ENCODE measurements at regions not wholly inside any gene's neighbourhood (a gene's known extent, or its start where the extent isn't known, plus 50 kb on each side); places are given as distances from the start of the nearest gene placed in this dataset.
A peak's percentile ranks its signal among the peaks of the same experiment; 100 is the strongest.
"Not testable (repeated sequence)": the region's sequence is repeated elsewhere in the genome, so short reads cannot be mapped to it uniquely, and the experiment has no call there.

DNA sequence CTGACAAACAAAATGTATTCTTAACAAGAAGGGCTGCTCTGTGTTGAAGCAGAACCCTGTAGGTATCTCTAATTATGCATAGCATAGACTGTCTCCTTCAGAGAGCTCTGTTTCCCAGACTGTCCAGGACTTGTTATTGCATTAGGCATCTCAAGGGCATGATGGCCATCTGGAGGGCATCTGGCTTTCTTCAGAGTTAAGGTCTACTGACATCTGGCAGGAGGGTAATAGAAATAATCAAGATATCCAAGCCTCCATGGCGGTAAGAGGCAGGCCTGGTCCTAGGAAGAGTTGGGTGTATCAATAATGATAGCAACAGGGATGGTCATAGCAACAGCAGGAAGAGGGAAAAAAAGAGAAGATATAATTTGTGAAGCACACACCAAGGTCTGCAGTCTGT, 161.2 kb downstream of the TTC8 start:
- DNase-seq (ENCODE audit: low read depth) = no peak

DNA sequence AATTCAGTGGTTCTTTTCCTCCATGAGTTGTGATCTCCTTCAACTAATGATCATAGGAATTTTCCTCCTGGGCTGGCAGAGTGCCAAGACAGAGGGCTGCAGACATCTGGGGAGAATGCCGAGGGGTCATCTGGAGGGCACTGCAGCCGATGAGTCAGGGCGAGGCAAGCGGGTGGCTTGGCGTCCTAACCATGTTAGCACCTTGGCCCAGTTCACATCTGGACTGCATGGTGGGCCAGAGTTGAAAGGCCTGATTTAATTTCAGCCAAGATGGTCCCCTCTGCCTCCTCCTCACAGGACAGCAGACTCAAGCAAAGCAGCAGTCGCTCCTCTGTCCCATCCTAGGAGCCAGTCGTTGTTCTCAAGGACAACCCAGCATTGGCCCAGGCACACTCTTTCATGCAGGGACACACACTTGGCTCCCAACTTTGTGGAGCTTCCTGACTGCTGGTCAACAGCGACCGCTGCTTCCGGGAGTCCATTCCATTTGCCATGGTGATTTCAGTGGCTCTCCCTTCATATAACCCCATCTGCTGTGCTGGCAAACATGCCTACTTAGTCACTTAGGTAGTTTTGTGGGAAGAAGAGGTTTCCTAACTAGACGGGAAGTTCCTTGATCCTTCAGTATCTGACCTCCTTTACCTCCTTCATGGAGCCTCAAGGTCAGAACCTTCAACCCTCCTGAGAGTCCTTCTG, 161.8 kb downstream of the TTC8 start:
- DNase-seq (ENCODE audit: low read depth) = no peak

DNA sequence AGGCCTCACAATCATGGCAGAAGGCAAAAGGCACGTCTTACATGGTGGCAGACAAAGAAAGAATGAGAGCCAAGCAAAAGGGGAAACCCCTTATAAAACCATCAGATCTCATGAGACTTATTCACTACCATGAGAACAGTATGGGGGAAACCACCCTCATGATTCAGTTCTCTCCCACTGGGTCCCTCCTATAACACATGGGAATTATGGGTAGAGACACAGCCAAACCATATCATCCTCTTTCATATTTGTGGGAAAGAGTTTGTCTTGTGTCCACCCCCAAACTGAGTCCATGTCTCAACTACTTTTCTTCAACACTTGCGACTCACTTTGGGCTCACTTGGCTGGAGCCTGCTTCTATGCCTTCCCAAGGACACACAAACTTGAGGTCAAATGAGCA, 162.5 kb downstream of the TTC8 start:
- DNase-seq (ENCODE audit: low read depth) = not testable (repeated sequence)

DNA sequence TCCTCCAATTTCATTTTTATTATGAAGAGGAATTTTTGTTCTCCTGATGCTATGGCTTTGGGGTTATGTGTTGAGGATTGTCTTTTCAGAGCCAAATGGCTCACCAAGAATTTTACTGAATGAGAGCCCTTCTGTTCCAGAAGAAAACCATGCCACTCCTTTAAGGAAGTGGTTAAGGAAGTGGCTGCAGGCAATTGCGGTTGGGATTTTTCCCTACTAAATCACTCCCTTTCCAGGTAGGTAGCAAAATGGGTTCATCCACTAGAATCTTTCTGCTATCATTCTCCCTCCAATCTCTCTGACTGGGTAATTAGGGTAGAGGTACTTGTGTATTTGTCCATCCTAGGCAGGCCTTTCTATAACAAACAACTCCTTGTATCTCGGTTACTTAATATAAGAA, 163.1 kb downstream of the TTC8 start:
- no peak for DNase-seq (ENCODE audit: low read depth)

DNA sequence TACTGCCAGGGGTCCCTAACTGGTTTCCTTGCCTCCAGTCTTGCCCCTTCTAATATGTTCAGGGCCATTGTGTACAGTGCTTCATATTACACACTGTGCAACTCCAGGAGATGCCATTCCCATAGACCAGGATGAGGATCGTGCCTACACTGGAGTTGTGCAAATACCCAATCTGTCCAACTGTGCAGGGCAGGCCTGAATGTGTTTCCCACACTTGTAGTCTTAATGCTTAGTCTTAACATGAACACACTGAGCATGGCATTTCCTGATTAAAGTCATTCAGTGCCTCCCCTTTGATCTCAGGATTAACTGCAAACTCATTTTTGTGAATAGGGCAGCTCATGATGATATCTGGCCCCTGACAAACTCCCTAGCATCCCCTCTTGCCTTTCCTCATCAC, 165.5 kb downstream of the TTC8 start:
- DNase-seq (ENCODE audit: low read depth) = no peak

DNA sequence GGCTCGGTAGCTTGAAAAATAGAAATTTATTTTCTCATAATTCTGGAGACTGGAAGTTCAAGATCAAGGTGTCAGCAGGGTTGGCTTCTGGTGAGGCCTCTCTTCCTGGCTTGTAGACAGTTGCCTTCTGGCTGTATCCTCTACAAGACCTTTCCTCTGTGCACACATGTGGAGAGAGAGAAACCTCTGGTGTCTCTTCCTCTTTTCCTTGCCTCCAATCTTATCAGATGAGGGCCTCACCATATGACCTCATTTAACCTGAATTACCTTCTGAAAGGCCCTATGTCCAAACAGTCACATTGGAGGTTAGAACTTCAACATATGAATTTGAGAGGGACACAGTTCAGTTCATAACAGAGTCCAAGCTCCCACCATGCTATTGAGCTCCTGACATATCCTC, 166.4 kb downstream of the TTC8 start:
- no peak for DNase-seq (ENCODE audit: low read depth)

DNA sequence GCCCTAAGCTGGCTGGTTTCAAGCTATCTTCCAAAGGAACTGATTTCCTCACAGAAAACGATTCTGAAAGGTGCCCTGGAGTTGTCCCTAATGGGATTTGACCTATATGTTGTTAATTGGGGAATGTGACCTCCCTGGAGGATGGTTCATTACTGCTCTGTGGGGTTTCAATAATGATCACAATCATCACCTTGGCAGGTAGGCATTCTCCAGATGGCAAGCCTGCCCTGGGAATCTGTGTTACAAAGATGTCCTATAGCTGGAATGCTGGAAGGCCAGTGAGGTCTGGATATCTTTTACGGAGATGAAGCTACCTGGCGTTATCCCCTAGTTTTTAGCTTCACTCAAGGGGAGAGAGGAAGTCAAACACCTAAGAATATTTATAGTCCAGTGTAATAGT, 167.6 kb downstream of the TTC8 start:
- DNase-seq (ENCODE audit: low read depth) = no peak

DNA sequence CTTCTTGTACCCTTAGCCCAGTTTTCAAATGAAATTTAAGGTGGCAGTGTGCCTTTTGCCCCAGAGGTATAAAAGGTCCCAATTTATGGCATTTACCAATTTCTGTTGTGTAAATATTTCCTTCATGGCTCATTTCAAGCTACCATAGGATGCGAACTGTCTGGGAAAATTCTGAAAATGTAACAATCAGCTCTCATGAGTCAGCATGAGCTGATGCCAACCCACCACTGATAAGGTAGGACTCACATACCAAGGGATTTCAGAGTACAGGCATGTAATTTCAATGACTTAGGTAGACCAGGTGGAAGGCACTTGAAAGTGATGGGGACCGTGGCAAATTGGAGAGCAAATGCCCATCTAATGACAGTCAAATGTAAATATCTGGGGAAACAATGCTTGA, 169.5 kb downstream of the TTC8 start:
- no peak for DNase-seq (ENCODE audit: low read depth)

DNA sequence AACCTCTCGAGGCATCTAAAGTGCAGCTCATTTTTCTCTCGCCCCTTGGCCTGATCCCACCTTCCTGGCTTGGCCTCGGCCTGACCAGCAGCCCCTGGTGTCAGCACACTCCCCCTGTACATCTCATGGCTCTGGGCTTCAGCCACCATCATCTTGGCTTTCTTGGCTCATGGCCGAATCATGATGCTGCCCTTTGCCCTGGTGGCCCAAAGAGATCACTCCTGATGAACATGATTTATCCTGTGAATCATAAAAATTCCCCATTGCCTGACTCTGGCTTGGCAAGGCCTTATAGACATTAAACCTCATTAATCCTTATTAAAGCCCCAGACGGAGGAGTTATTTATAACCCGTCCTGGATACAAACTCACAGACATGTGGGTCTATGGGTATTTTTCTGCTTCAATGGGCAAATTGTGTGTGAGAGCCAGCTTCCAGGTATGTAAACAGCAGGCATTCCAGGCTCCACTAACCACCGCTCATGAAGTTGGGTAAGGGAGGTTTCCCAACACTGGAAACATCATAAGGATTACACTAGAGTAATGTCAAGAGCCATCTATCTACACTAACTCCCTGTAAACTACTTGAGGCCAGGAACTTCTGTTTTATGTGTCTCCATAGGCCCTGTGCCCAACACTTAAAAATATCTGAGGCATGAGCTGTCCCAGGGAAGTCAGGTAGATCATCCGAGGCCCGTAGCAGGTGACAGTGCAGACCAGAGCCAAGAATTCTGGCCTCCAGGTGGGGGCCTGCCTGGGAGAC, 171.2 kb downstream of the TTC8 start:
- DNase-seq (ENCODE audit: low read depth) = peak; percentile 92

DNA sequence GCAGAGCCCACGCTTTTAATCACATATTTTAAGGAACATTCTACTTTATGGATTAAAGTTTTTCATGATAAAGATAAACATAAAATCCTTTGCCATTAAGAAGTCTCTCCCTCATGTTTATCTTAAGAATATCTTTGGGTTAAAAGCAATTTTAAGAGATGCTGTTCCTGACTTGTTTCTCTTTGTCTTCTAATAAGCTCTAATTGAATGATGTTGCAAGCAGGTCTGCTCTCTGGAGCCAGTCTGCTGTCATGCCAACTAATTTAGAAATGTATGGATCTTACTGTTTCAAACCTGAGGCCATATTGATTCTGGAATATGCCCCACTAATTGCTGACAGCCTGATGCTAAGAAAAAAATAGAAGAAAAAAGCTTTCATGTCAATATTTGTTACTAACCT, 173.6 kb downstream of the TTC8 start:
- DNase-seq (ENCODE audit: low read depth) = no peak

DNA sequence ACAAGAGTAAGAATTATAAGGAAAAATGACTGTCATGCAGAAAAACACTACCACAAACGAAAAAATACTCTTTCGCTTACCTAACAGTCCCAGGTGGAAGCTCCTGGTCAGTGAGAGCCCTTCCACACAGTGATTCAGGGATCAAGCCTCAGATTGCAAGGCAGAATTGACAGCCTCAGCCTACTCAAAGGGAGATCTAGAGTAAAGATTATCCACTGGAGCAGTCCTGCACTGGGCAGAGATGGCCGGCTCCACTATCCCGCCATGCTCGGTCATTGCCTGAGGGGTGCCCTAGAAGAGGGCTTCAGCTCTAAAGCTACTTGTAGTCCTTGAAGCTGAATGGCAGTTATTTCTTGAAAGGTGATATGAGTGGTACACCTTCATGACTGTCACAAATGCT, 174.7 kb downstream of the TTC8 start:
- no peak for DNase-seq (ENCODE audit: low read depth)

DNA sequence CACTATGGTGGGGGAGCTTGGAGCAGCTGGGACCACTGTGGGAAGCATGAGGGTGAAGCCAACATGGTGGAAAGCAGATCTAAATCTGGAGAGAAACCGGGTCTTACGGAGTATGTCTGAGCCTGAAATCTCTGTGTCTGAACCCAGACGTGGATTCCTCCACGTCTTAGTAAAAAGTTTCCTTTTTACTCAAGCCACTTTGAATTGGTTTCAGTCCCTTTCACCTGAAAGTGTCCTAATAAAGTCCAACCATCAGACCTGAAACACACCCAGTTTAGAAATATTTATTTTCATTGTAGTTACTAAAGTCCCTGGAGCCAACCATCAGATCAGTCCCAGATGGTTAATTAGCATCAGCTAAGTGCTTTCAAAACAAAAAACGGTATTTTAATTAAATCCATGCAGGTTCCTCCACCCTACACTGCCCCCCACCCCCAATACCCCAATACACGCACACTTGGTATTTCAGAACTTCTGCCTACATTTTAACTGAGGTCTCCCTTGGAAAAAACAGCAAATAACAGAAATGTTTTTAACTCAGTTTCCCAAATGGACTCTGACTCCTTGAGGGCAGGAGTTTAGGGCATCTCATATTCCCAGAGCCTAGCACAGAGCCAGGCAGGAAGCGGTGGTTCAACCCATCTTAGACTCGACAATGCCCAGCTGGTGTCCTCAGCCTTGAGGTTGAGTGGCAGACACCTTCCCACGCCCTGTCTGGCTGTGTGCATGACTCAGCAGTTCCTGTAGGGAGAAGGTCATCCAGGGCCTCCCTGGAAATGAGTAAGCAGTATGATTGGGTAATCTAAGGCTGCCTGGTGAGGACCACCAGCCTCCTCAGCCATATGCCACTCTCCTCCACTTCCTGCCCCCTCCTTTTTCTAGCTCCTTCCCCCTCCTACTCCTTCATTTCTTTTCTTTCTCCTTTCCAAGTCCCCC, 175.8 kb downstream of the TTC8 start:
- DNase-seq (ENCODE audit: low read depth) = peak; percentile 93

DNA sequence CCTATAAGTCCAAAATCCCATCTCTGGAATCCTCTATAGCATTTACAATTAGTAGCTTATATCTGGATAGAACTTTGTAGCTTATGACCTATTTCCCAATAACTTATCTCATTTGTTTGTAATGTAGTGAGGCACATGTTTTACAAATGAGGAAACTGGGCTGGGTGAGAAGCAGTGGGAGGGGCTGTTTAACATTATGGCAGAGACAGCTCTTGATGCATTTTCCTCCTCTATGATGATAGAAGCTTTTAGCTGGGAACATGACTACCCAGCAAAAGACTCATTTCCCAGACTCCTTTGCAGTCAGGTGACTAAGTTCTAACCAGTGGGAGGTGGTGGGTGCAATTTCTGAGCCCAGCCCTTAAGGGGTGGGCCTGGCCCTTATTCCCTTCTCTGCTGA, 179.7 kb downstream of the TTC8 start:
- DNase-seq (ENCODE audit: low read depth) = no peak

DNA sequence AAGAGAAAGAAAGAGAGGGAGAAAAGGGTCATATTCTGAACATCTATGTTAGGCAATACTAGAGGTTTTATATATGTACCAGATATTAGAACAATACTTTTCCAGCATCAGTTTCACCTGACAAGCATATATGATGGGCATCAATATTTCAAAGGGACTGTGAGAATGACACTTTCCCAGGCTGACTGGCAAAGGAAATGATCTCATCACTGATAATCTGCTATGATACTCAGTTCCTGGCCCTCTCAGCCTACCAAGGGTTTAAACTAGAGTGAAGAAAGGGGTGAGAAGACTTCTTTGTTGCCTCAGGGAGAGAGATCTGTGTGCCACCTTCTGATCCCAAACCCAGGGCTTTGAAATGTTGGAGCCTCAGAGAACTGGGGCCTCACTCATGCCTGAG, 183.5 kb downstream of the TTC8 start:
- no peak for DNase-seq (ENCODE audit: low read depth)

DNA sequence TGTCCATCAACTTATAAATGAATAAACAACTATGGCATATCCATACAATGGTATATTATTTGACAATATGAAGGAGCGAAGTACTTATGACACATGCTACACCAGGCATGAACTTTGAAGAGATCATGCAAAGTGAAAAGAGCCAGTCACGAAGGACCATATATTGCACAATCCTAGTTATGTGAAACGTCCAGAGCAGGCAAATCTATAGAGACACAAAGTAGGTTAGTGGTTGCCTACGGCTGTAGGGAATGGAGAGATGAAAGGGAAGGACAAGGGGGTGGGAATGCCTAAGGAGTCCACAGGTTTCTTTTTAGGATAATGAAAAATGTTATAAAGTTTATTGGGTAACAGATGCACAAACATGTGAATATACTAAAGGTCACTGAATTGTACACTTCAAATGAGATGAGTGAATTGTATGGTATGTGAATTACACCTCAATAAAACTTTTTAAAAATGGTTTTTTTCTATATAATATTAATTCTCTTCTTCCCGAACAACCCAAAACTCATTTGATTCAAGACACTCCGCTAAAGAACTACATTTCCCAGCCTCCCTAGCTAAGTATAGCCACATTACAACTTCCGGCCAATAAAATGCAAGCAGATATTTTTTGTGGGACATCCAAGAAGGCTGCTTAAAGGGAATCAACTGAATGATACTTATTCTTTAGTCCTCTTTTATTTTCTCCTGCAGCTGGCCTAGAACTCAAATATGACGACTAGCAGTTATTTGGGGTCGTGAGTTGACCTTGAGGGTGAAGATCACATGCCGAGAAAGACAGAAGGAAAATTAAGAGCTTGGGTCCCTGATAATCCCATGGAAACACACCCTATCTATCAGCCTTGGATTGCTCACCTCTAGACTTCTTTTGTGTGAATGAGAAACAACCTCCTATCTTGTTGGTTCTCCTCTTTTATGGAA, 187.2 kb downstream of the TTC8 start:
- DNase-seq (ENCODE audit: low read depth) = no peak

DNA sequence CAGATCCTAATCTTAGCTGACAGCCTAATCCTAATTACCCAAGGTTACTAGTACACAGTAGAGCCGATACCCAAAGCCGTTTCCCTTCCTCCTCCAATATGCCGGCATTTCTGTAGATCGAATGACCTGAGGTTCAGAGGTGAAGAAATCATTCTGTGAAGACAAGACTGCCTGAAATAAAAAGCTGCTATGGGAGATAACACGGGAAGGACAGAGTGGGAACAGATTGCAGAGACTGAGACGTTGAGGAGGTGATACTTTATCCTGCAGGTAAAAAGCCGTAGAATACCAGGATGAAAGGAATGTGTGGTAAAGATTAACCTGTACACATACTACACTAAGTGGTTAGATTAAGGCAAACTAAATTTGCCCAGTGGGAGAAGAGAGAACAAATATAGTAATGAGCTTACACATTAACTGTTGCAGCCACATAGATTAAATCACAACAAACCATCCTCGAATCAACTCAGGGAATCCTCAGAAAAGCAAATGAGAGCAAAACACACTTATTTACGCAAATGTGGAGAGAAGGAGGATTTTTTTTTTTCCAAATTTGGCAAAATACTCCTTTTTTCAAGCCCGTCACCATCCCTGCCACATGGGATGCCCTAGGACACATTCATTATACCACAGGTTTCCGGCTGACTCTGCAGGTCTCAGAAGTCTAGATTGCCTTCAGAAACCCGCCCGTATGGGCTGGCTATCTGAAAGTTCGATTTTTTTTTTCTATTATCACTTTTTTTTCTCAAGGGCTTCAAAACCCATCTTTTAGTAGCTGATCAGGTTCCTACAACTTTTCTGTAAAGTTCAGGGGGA, 188.0 kb downstream of the TTC8 start:
- no peak for DNase-seq (ENCODE audit: low read depth)

DNA sequence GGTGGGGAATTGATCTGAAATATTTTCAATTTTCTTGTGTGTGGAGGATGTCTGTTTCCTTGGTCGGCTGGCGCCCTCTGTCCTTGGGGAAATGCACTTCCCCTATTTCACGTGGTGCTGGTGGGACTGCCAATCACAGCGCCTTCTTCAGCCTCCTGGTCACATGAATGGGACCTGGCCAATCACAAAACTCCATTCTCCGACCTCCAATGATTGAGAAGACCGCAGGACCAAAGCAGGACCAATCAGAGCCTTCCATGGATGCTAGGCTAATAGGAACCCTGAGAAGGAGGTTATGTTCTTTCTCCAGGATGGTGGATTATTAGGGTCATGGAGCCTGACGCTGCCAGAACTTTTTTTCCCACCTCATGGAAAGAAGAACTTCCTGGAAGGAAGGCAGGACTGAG, 188.7 kb downstream of the TTC8 start:
- no peak for DNase-seq (ENCODE audit: low read depth)

DNA sequence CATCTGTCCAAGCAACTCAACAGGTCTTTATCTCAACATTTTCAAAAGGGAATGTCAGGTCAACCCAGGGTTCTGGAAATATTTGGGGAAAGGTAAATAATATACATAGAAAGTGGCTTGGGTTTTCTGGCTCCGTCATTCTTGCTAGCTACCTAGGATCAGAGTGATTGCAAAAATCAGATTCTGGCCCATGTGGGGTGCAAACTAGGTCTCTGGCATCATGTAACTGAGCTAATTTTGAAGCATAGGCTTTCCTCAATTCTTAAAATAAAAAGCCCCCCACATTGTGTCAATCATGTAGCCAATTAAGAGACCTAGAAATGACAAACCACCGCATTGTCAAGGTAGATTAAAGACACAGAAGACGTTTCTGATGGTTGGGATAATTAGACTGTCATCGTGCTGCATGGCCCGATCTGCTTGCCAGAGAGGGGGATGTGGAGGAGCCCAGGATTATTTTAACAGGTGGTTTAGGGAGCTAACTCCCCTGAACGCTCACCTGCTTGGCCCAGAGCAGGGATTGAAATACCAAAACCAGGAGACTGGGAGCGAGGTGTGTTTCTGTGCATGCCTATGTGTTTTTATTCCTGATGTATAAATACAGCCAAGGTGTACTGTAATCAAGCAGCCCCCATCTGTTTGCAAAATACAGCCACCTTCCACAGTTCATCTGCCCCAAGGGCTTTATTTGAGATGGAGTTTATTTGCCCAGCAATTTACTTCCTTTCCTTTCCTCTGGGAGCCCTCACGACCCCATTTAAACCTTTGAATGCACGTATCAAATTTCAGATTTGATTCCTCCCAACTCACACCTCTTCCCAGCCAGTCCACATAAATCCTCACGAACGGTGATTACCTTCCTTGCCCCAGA, 189.5 kb downstream of the TTC8 start:
- no peak for DNase-seq (ENCODE audit: low read depth)

DNA sequence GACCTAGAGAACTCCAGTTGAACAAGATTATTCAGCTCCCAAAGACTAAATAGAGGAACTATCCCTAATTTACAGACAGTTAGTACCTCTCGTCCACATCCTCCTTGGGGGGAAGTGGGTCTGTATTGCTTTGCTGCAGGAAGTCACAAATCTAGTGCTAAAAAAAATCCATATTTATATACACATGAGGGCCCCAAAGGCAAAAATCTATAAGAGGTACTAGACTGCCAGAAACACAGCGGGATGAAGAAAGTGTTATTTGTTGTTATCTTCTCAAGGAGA, 190.1 kb downstream of the TTC8 start:
- DNase-seq (ENCODE audit: low read depth) = no peak

DNA sequence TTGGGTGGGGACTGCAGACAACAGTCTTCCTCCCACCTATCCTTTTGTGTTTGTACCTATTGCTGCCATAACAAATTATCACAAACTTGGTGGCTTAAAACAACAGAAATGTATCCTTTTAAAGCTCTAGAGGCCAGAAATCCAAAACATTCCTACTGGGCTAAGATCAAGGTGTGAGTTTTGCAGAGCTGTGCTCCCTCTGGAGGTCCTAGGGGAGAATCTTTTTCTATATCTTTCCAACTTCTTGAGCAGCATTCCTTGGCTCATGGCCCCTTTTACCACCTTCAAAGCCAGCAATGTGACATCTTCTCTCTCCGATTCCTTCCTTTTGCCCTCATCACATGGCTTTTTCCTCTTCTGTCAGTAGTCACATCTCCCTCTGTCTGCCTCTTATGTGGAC, 190.6 kb downstream of the TTC8 start:
- no peak for DNase-seq (ENCODE audit: low read depth)
